NCI-H2227 (cell line): ENCODE measurements at regions not wholly inside any gene's neighbourhood (a gene's known extent, or its start where the extent isn't known, plus 50 kb on each side); places are given as distances from the start of the nearest gene placed in this dataset.

Experiments
- DNase-seq: peaks from one replicate; lab custom pipeline; 2025; ENCODE audit not compliant: unreplicated experiment; lab: John Stamatoyannopoulos, UW

DNA sequence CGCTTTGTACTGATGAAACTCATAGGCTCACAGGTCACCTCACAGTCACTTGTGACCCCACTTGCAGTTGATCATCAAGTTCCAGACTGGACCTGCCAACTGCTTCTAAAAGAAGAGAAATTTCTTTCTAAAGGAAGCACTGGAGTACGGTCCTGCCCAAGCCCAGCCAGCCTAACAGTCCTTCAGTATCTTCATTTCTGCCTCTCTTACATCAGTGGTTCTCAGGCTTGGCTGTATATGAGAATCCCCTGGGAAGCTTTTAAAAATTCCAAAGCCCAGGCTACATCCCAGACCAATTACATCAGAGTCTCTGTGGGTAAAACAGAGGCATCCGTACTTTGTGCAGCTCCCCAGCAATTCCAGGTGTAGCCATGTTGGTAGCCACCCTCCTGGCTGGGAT, 282.1 kb downstream of the NFIB start:
- DNase-seq, result no peak

DNA sequence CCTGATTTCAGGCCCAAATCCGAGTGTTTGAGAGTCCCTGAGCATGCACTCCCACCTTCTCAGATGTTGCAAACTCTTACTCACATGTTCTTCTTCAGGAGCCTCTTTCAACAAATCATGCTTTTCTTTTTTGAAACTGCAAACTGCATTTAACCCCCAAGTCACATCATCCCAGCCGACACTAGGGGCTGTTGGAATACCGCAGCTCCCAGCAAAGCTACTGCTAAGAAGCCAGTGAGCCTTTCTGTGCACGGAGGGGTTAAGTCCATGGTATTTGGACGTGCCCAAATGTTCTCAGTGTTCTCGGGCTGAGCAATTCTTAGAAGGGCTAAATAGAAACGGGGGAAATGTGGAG, 282.9 kb downstream of the NFIB start:
- peak; percentile 23 for DNase-seq

DNA sequence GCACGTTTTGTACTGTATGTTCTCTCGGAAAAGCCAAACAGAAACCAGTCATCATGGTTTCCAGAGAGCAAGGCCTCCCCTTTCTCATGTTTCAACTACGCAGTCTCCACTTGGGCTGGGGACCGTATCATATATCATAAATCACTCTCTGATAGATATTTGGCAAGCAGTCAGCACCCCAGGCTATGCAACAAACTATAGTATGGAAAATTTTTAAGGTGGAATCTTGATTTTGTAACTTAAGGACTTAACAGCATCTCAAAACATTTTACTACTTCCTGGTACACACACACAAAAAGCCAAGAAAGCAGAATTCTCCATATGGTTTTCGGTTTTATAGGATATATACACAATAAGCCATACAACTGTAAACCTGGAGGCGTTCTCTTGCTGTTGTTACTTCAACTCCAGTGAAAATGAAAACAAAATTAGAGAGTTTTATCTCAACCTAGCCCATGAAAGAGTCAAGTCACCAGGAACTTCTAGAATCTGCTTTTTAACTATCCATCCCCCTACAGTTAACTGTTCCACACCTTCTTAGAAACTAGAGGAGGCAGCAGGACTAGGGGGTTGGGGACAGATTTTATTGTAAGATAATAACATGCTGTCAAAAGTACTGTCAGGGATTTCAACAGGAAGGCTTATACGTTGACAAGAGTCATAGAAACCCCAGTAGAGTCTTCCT, 283.4 kb downstream of the NFIB start:
- peak; percentile 18 for DNase-seq

DNA sequence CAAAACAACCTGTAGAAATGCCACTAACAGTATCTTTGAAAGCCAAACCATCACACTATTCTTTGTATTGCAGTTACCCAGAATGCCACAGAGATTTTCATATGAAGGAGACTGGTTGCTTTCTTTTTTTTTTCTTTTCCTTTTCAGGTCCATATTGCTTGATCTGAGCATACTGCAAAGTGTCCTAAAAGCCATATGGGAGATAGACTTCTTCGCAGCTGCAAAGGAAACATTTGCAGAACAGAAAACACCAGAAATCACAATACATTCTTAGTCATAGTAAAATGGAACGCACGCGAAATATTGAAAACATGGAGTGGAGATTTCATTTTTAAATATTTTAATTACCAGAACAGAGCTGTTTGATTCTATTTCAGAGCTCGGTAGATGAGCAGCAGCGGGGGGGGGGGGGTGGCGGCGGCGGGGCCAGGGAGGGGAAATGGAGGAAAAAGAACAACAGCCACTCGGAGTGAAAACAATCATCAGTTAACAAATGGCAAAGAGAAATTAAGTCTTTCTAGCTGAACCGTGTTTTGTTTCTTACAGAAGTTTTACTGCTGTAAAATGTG, 284.1 kb downstream of the NFIB start:
- DNase-seq, result no peak

DNA sequence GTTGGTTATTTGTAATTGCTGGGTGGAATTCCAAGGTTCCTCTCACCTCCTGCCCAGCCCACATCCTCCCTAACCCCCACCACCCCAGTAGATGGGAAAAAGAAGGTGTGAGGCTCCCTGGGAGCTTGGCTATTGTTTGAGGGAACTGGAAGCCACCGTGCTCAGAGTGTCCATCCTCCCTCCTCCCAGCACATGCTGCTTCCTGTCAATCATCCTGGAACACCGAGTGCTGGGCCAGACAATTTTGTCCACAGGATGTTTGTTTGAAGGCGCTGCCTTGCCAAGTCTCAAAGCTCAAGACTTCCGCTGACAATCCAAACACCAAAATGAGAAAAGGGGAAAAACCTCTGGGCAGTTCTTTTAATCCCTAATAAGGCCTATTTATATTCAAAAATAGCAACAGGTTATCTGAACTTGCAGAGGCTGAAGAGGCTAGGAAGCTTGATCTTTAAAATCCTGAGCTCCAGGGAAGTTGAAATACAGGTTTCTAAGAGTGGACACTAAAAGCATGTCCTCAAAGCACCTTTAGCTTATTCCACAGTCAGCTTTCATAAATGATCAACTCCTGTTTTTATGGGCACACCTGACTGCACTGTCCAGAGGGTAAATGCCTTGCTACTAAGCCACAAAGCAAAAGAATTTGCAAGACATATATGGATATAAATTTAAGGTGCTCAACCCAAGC, 286.7 kb downstream of the NFIB start:
- peak; percentile 4 for DNase-seq

DNA sequence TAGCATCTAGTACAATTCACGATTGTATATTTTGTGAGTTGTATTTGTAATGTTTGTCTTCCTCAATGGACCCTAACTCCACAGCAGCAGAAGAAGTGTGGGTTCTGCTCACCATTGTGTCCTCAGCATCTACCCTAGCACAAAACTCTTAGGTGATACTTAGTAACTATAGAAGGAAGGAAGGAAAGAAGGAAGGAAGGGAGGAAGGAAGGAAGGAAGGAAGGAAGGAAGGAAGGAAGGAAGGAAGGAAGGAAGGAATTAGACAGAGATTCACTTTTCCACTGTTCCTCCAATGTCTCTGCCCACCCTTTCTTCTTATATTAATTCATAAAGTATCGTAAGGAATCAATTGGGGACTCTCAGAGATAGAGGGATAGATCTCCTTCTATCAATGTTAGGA, 288.2 kb downstream of the NFIB start:
- DNase-seq, result no peak

DNA sequence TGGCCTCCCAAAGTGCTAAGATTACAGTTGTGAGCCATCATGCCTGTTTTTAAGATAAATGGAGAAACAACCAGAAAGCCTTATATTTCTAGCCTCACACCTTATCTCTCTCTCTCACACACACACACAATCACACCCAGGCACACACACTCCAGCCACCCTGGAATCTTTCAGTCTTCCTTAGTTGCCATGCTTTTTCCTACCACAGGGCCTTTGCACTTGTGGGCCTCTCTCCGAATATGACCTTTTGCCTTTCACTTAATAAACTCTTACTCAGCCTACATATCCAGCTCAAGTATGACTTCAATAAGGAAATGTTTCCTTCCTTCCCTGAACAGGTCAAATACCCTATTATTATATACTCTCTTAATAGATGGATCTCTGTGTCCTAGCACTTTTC, 290.7 kb downstream of the NFIB start:
- no peak for DNase-seq

DNA sequence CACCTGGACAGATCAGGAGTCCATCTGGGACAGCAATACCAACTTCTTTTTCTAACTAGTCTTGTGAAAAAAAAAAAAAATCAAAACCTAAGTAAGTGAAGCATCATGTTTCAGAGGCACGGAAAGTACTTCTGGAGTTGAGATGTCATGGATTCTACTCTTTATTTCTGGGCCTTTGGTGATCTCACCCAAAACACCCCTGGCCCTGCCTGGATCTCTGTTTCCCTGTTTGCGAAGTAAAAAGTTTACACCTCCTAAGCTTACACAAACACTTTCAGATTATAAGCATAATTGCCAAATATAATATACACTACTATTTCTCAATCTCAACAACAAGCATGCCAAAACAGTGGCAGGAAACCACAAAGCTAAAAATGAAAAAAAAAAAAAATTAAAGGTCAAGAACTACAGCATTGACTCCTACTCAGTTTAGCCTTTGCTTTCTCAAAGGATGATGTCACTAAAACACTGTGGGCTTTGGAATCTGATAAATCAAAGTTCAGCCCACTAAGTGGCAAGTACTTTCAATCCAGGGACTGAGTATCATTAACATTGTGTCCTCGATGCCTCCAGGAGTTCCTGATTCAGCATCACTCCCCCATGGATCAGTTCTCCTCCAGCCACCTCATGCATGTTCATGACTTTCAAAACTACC, 291.9 kb downstream of the NFIB start:
- no peak for DNase-seq

DNA sequence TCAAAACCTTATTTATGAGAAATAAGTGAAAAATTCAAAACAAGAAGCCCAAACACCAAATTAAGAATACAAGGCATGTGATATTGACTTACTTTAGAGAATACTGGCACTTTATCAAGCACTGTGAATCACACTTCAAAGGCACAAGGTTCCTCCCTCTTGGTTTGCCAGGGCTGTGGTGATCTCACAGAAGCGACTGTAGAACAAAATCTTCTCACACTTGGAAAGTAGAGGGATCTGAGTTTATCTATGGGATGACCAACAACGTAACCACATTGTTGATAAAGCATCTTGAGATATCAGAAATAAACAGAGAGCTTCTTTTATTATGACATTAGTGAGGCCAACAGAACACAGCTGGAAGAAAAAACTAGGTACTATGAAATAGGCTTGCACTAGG, 295.9 kb downstream of the NFIB start:
- no peak for DNase-seq

DNA sequence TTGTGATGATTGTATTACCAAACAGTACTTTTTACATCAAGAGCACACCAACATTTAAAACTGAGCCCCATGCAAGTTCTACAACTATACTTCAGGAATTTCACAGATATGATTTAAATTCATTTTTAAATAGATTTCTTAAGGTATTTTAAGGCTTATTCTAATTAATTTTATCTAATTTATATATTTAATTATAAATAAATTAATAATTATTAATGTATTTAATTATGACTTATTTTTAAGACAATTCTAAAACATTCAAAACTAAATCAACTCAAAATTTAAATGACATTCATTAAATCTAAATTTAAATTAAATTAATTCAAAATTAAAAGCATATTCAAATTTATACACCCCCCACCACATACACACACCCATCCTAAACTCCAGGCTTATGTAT, 299.2 kb downstream of the NFIB start:
- DNase-seq, result no peak

DNA sequence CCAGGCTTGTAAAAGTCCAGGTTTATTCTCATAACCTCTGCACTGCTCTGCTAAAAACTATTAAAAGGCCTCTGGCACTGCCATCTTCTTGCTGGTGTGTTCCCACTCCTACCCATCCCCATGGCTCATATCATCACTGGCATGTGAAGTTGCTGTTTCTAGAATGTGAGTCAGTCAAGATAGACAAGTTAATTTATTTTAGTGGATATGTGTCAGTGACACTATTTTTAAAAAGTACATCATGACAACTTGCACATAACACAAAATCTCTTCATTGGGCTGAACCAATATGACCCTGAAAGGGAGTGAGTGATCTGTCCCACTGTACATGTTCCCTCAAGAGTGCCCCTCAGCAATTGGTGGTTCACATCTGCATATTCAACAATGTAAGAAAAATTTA, 299.7 kb downstream of the NFIB start:
- no peak for DNase-seq

DNA sequence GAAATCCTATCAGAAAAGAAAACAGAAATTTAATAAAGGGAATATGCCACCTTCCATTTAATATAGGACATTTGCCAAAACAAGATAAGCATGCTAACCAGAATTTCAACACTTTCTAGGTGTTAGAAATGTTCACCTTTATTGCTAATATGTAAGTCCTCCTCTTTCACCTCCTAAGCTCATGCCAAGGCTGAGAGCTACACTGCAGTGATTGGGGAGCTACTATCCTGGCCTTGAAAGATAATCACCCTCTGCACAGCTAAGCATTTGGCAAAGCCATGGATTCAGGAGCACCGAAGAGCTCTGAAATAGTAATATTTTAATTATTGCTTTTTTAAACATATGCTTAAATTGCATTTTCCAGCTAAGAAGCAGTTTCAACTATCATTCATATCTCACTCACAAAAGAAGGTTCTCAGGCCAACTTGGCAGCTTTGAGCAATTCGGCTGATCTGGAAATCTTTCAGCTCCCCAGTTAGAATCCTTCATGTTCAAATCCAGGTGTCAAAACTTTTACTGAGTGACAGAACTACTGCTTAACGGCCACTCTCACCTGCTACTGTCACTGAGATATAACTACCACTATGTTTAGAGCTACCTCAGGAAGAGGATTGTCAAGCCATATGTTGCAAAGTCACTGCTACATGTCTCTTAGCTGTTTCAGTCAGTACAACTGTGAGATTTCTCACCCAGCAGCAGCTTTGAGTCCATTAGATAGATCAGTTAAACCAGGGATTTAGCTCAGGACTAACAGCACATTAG, 302.0 kb downstream of the NFIB start:
- DNase-seq, result no peak

DNA sequence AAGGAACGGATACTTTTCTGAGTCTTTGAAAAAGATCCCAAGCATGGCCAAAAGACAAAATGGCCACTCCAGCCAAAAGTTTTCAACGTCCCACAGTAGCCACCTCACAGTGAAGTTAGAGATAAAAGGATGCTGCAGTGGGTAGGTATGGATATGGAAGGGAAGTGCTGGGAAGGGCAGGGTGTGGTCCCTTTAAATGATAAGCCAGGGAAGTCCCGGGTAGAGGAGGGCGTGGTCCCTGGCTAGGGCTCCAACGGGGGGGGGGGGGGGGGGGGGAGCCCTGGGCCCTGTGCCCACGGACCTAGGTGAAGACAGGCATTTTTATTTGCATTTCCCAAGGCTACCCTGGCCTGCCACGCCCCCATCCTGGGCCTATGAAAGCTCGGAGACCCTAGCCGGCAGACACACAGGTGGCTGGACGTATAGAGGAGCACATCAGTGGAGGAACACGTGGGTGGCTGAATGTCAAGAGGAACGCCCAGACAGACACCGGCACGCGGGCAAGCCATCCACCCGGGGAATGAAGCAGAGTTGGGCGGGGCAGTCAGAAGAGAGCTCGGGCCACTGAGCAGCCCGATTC, 306.7 kb downstream of the NFIB start:
- no peak for DNase-seq

DNA sequence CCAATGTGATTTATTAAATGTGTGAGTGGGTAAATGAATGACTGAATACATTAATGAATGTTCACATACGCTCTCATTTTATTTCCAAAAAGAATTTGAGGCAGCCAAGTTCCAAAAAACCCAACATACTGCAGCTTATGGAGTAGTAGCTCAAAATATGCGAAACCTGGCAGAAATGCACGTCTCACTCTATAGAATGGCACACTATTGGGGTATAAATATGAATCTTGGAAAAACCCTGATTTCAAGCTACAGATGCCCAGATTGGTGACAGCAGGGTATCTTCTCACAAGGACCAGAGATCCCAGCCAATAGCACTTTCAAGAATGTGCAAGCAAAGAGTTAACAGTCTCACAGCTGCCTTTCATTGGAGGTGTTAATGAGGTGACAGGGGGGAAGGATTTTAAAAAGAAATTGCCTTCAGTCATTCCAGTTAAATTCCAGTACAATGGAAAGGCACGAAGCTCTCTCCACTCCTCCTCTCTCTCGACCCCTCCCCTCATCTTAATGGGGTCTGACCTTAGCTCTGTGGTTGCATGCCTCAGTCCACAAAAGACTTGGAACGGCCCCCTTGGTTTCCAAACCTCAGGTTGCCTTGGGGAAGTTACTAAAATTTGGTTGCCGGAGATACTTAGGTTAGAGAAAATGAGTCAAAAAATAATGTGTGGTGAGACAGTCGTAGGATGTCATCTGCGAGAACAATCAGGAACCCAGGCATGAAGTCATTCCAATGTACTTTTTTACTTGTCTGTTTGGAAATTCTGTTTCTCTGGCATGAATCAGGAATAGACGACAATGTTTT, 307.4 kb downstream of the NFIB start:
- no peak for DNase-seq

DNA sequence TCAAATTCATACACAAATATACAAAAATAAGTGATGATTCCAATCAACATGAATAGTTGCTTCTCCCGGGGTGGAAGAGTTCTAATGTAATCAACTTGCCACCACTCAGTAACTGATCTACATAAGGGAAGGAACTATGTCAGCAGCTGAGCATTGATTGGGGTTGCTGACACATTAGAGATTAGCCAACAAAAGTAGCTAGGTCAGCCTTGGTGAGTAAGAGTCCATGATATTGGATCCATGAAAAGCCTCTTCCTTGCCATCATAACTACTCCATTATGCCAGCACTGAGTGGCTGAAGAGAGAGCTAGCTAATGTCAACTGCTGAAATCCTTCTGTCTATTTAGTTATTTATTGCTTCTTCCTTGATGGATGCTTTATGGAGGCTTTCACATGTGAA, 309.8 kb downstream of the NFIB start:
- no peak for DNase-seq

DNA sequence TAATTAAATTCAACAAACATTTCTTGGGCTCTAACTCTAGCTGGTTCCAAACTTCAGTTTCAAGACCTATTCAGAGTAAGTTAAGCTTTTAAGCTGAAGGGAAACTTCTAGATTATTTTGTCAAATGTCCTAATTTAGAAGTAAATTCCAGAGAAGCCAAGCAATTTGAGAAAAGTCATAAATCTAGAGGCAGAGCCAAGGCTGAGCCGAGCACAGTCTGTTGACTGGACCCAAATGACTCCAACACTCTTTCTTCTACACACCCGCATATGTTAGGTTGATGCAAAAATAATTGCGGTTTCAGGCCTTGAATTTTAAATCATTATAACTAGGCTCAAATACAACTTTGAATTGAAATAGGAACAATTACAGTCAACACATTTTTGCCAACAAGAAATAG, 319.7 kb downstream of the NFIB start:
- DNase-seq, result no peak

DNA sequence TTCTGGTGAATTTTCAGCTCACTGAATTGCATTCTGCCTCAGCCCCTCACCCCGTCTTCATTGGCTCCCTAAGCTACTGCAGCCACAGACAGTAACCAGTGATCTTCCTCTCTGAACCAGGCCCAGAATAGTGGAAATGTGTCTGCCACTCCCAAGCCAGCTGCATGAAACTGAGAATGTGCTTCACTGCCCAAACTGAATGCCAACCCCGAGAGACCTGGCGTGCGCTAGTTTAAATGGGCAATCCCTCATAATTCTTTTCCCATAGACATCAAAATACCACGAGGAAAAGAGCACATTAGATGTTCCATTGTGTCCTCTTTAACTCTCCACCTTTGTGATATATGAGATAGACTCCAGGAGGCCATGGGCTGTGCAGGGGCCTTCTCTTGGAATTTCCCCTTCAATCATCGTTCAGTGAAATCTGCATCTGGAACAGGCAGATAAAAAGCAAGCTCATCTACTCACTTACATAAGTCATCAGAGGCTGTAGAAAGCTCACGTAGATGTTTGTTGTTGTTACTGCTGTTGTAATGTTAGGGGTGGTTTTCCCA, 320.2 kb downstream of the NFIB start:
- DNase-seq, result no peak

DNA sequence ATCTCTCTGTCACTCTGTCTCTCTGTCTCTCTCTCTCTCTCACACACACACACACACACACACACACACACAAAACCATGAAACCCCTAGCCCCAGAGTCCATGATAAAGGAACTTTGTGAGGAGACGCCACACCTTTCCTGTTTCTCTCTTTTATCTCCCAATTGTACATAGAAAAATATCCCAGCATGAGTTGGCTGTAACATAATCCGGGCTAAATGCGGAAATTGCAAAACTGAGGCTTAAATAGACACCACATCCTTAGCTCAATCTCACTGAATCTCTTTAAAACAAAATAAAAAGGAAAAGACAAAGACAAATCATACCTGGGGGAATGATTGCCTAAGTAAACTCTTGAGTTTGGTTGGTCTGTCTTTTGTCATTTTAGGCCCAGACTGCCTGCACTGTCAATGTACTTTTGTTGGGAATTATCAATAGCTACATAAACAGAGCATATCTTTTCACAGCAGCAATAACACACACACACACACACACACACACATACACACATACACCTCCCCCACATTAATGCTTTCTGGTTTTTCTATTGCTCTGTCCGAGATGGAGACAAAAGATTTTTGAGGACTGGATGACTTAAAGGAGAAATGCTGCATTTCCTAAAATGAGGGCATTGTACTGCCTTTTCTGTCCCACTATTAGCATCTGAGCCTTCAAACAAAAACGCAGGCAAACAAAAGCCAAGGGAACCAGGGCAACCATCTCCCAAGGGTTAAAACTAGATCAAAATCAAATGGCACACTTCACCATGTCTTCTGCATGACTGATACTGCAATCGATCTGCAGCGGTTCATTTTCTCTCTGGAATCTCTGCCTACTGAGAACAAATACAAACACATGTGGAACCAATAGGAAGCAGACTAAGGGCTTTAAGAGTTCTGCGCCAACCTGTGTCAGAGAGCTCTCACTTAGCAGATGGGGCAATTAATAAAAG, 321.5 kb downstream of the NFIB start:
- no peak for DNase-seq

DNA sequence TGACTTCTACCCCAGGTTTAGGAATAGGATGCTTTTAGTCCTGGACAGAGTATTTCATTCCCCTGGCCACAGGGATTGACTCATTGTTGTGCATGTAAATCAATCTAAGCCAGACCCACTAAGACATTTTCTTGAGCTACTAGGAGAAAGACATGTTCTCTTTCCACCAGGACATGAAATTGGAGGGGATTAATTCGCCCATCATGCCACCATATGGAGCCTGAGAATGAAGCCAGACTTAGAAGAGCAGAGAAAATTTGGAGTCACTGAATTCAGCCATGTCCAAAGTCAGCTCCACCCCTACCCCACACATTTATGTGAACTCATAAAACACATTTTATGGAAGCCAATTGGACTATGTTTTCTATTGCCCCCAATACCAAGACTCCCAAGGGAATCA, 322.5 kb downstream of the NFIB start:
- no peak for DNase-seq
